ENCODE measurements at regions not wholly inside any gene's neighbourhood (a gene's known extent, or its start where the extent isn't known, plus 50 kb on each side); places are given as distances from the start of the nearest gene placed in this dataset.

GRCh38 chr18:61727241-61728193 is 165.3 kb downstream of the RNF152 start:
- DNase-seq = no peak

GRCh38 chr18:61724532-61724931 is 168.3 kb downstream of the RNF152 start:
- DNase-seq = no peak

GRCh38 chr18:61722247-61722646 is 170.6 kb downstream of the RNF152 start:
- DNase-seq = no peak

DNA sequence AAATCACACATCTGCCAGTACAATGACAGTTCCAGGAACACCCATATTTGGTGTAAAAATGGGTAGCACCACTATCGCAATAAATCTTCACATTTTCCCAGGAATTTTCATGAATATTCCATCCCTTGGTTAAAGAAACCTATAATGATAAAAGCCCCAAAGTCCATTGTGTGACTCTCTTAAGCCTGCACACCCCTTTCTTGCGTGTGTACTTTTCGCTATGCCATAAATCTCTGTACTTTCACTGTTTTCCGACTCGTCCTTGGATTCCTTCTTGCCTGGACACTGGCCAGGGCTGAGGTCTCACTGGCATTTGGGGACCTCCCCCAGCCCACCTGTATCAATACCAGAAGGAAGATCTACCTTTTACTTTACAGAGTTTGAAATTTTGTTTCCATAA is 172.3 kb downstream of the RNF152 start:
- DNase-seq = no peak

GRCh38 chr18:61719671-61720070 is 173.1 kb downstream of the RNF152 start:
- no peak for DNase-seq

- DNase-seq = no peak
Observed at GRCh38 chr18:61718944-61719343, 173.9 kb downstream of the RNF152 start.

GRCh38 chr18:61714421-61714820 is 178.4 kb downstream of the RNF152 start:
- no peak for DNase-seq

- DNase-seq = no peak
Observed at GRCh38 chr18:61713502-61713901, 179.3 kb downstream of the RNF152 start.

GRCh38 chr18:61710082-61710620 is 182.7 kb downstream of the RNF152 start:
- no peak for DNase-seq

- DNase-seq = no peak
Observed at GRCh38 chr18:61706276-61706915, 186.4 kb downstream of the RNF152 start.

- DNase-seq = no peak
Observed at GRCh38 chr18:61703508-61703907, 189.3 kb downstream of the RNF152 start.

- no peak for DNase-seq
Observed at GRCh38 chr18:61702007-61702406, 190.8 kb downstream of the RNF152 start.

GRCh38 chr18:61699397-61700110 is 193.3 kb downstream of the RNF152 start:
- no peak for DNase-seq

DNA sequence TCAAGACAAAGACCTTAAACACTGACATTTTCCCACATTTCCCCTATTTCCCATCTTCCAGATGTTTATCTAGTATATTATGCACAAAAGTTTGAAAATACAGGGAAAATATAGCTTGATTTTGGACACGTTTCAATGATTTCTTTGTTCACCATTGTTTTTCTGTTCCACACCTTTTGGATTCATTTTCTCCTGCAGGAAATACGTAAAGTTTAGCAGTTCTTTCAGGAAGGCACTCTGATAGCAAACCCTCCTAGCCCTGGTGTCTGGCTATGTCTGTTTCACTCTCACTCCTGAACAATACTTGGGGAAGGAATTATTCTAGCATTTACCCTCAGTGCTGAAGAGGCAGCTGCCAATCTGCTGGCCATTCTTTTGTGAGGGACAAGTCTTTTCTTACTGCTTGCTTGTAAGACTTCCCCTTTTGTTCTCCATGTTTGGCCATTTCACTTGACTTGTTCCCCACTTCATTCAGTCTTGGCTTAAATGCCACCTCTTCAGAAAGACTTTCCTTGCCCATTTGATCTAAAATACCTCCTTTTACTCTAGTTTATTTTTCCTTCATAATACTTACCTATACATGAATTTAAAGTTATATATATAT is 195.4 kb downstream of the RNF152 start:
- no peak for DNase-seq

GRCh38 chr18:61694236-61694635 is 198.6 kb downstream of the RNF152 start:
- no peak for DNase-seq

GRCh38 chr18:61690418-61691138 is 202.2 kb downstream of the RNF152 start:
- no peak for DNase-seq

- DNase-seq = no peak
Observed at GRCh38 chr18:61687317-61687716, 205.5 kb downstream of the RNF152 start.

- DNase-seq = no peak
Observed at GRCh38 chr18:61683856-61684255, 209.0 kb downstream of the RNF152 start.

DNA sequence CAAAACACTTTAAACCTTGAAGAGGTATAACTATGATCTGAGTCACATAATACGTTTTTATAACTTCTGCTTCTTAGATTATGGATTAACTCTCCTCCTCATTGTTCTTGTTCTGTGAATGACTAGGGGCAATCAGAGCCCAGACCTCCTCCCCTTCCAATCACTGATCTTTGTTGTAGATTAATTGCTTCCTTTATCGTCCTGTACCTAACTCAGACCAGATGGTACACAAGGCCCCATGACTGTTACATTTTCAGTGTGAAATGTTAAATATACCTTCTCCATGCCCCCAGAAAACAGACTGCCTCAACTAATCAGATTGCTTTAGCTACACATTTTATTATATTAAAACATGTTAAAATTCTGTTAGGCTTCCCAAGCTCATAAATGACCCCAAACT is 211.7 kb downstream of the RNF152 start:
- DNase-seq = no peak

- no peak for DNase-seq
Observed at GRCh38 chr18:61679836-61680235, 213.0 kb downstream of the RNF152 start.

GRCh38 chr18:61677435-61677970 is 215.3 kb downstream of the RNF152 start:
- no peak for DNase-seq
